Keratinocyte (primary cell): ENCODE measurements at regions not wholly inside any gene's neighbourhood (a gene's known extent, or its start where the extent isn't known, plus 50 kb on each side); places are given as distances from the start of the nearest gene placed in this dataset.

ENCODE experiments used
- DNase-seq: peaks from one replicate; pipeline ENCODE4 v3.0.0-alpha.2; 2011; ENCODE audit warnings: low read depth, missing footprints, low spot score
- FAIRE-seq: peaks from 2 replicates; lab custom pipeline; 2011; peaks lifted over from hg19 to GRCh38; lab: Jason Lieb, UNC
- H2AFZ ChIP-seq: 2 replicates; pipeline ENCODE4 v1.6.0; 2012; ENCODE audit warnings: low read length, control low read depth, inconsistent platforms; ENCODE audit not compliant: control insufficient read depth
- H3K27ac ChIP-seq: 2 replicates; pipeline ENCODE4 v1.5.1; 2011; ENCODE audit warnings: low read length; ENCODE audit not compliant: control insufficient read depth, insufficient read depth
- H3K27me3 ChIP-seq: 3 replicates; pipeline ENCODE4 v1.6.0; 2011; ENCODE audit warnings: low read length; ENCODE audit not compliant: control insufficient read depth, insufficient read depth; ENCODE audit errors: extremely low read depth
- H3K36me3 ChIP-seq, 2 experiments: 2 replicates in 1 of 2; 3 replicates in 1 of 2; pipeline ENCODE4 v1.5.1; 2011; ENCODE audit warnings: low read length in 2 of 2, mild to moderate bottlenecking in 1 of 2; ENCODE audit not compliant: control insufficient read depth in 2 of 2, insufficient read depth in 2 of 2; ENCODE audit errors: extremely low read depth in 1 of 2
- H3K4me1 ChIP-seq: 3 replicates; pipeline ENCODE4 v1.5.1; 2011; ENCODE audit warnings: low read length; ENCODE audit not compliant: control insufficient read depth, insufficient read depth; ENCODE audit errors: extremely low read depth
- H3K4me2 ChIP-seq: 3 replicates; pipeline ENCODE4 v1.6.0; 2011; ENCODE audit warnings: low read depth, low read length; ENCODE audit not compliant: control insufficient read depth, insufficient read depth; ENCODE audit errors: extremely low read depth
- H3K4me3 ChIP-seq, 3 experiments: fragments of 200-600 bp in 1 of 3; sonication (generic) in 1 of 3; 2 replicates in 2 of 3; 3 replicates in 1 of 3; pipeline ENCODE4 v1.5.1; 2011 to 2016; ENCODE audit warnings: low read length in 3 of 3, mild to moderate bottlenecking in 3 of 3, control low read depth in 2 of 3, inconsistent platforms in 1 of 3, low read depth in 1 of 3, mixed read lengths in 1 of 3, mixed run types in 1 of 3, moderate library complexity in 1 of 3; ENCODE audit not compliant: control insufficient read depth in 2 of 3, insufficient read depth in 2 of 3; ENCODE audit errors: extremely low read depth in 1 of 3
- H3K79me2 ChIP-seq: 2 replicates; pipeline ENCODE4 v1.6.0; 2012; ENCODE audit warnings: low read length; ENCODE audit not compliant: control insufficient read depth, insufficient read depth
- H3K9ac ChIP-seq: 3 replicates; pipeline ENCODE4 v1.6.0; 2011; ENCODE audit warnings: low read length; ENCODE audit not compliant: control insufficient read depth, insufficient read depth; ENCODE audit errors: extremely low read depth
- H3K9me1 ChIP-seq: 3 replicates; pipeline ENCODE4 v1.6.0; 2011; ENCODE audit warnings: low read length; ENCODE audit not compliant: control insufficient read depth, insufficient read depth; ENCODE audit errors: extremely low read depth
- H3K9me3 ChIP-seq: 2 replicates; pipeline ENCODE4 v1.5.1; 2012; ENCODE audit warnings: low read depth, low read length; ENCODE audit not compliant: control insufficient read depth
- H4K20me1 ChIP-seq: 3 replicates; pipeline ENCODE4 v1.6.0; 2011; ENCODE audit warnings: low read length; ENCODE audit not compliant: control insufficient read depth, insufficient read depth; ENCODE audit errors: extremely low read depth
- EZH2 ChIP-seq: IDR thresholded peaks from one replicate; pipeline ENCODE4 v1.6.1; 2012; ENCODE audit warnings: inconsistent platforms, mild to moderate bottlenecking, low read length, moderate library complexity
- dilution Hi-C: fragments of 300-500 bp; cut with MboI; formaldehyde crosslinking; loops from one replicate; pipeline ENCODE4 v1.7.0; 2020; ENCODE audit warnings: low sequenced_read_pairs; ENCODE audit not compliant: extremely low pct_ligation_motif_present
- TF ChIP-seq, protein P1 (sequence below), 3 experiments: IDR thresholded peaks in 1 of 3; conservative IDR thresholded peaks in 1 of 3; optimal IDR thresholded peaks in 1 of 3; 2 replicates in 2 of 3; 3 replicates in 1 of 3; pipeline versions ENCODE3 to v1.5.1; 2011; ENCODE audit warnings: low read length in 3 of 3, mild to moderate bottlenecking in 3 of 3, moderate library complexity in 2 of 3, control low read depth in 1 of 3, inconsistent platforms in 1 of 3; ENCODE audit not compliant: insufficient read depth in 2 of 3; ENCODE audit errors: extremely low read depth in 1 of 3

DNA sequence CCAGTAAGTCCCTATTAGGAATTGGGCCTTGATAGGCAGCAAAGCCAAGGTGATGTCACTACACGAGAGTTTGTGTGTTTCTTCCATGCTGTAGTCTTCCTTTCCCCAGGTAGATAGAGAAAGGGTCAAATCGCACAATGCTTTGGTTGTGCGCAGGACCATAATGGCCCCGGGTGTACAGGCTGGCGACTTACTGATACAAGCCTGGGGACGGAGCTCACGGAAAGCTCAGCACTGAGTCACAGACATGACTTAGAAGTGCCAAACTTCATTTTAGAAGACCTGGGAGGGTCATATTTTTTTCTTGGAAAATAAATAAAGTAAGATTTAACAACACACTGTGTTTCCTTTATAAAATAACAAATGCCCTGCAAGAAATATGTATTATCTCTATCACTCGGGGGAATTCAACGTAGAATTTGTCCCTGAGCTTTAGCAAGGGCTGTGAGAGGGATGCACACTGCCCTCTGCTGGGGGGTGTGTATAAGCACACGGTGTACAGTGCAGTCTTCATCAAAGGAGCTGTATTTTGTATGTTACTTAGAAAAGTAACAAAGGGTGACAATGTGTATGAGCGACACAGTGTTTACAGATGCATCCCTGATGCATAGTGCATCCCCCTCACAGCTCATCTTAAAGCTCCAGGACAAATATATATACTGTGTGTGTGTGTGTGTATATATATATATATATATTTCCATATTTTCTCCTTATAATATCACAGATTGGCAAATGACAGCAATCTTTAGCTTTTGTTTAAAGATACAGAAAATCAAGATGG is 254.5 kb upstream of the VEGFC start:
- dilution Hi-C loops: no loop called here
- H3K4me2 ChIP-seq: no peak overlapping the region

DNA sequence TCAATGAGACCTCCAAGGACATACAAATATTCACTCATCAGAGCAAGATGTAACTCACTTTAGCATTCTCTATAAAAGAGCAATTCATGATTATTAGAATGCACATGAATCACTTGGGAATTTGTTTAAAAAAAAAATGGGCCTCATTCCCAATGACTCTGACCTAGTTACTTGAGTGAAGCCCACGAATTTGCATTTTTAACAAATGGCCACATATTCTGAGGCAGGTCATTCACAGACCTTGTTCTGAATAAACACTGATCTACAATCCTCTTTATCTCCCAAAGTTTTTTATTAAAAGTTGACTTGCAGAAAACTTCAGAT is 255.1 kb upstream of the VEGFC start:
- Histone ChIP-seq H3K9me3 (no peaks in the 10 kb centered on the region), H3K9me1 (no peaks in the 10 kb centered on the region), H3K36me3 (no peaks in the 10 kb centered on the region), H3K4me2 (no peak overlapping the region), H3K27ac (no peak overlapping the region), H3K4me3 (no peak overlapping the region), H2AFZ (no peak overlapping the region), H4K20me1 (no peaks in the 10 kb centered on the region), H3K27me3 (no peaks in the 10 kb centered on the region), H3K9ac (no peak overlapping the region), H3K4me1 (peaks cover 12% of the 10 kb centered on the region), H3K79me2 (no peaks in the 10 kb centered on the region)
- dilution Hi-C loops: no loop called here
- DNase-seq (no peak), FAIRE-seq (no peak)
- TF ChIP-seq EZH2: no peak
- TF ChIP-seq, protein P1, sequence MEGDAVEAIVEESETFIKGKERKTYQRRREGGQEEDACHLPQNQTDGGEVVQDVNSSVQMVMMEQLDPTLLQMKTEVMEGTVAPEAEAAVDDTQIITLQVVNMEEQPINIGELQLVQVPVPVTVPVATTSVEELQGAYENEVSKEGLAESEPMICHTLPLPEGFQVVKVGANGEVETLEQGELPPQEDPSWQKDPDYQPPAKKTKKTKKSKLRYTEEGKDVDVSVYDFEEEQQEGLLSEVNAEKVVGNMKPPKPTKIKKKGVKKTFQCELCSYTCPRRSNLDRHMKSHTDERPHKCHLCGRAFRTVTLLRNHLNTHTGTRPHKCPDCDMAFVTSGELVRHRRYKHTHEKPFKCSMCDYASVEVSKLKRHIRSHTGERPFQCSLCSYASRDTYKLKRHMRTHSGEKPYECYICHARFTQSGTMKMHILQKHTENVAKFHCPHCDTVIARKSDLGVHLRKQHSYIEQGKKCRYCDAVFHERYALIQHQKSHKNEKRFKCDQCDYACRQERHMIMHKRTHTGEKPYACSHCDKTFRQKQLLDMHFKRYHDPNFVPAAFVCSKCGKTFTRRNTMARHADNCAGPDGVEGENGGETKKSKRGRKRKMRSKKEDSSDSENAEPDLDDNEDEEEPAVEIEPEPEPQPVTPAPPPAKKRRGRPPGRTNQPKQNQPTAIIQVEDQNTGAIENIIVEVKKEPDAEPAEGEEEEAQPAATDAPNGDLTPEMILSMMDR (optimal IDR thresholded peaks at IDR 0.05 in 1 of 3, IDR thresholded peaks at IDR 0.05 in 1 of 3, conservative IDR thresholded peaks at IDR 0.05 in 1 of 3; ENCODE audit: extremely low read depth in 1 of 3, insufficient read depth in 2 of 3, low read length in 3 of 3): no peak

More for the DNA sequence above, 254.5 kb upstream of the VEGFC start:
- FAIRE-seq (peak; percentile 87), DNase-seq (no peak)
- TF ChIP-seq EZH2: no peak
- TF ChIP-seq, protein P1 (optimal IDR thresholded peaks at IDR 0.05 in 1 of 3, IDR thresholded peaks at IDR 0.05 in 1 of 3, conservative IDR thresholded peaks at IDR 0.05 in 1 of 3; ENCODE audit: extremely low read depth in 1 of 3, insufficient read depth in 2 of 3, low read length in 3 of 3): peak; percentile 64 to 91 (median 85)
- Histone ChIP-seq H3K27me3 (no peaks in the 10 kb centered on the region), H3K9me3 (no peaks in the 10 kb centered on the region), H3K36me3 (no peaks in the 10 kb centered on the region), H4K20me1 (no peaks in the 10 kb centered on the region), H3K79me2 (no peaks in the 10 kb centered on the region), H3K9me1 (no peaks in the 10 kb centered on the region), H3K27ac (no peak overlapping the region), H2AFZ (peak overlapping the region; percentile 2), H3K4me1 (peaks cover 12% of the 10 kb centered on the region), H3K4me3 (no peak overlapping the region), H3K9ac (no peak overlapping the region)
